HL-60 (cell line): ENCODE measurements at regions not wholly inside any gene's neighbourhood (a gene's known extent, or its start where the extent isn't known, plus 50 kb on each side); places are given as distances from the start of the nearest gene placed in this dataset.
"Not testable (repeated sequence)": the region's sequence is repeated elsewhere in the genome, so short reads cannot be mapped to it uniquely, and the experiment has no call there.

Experiments
- DNase-seq, 2 experiments: peaks; one replicate each; pipeline ENCODE4 v3.0.0-alpha.2; 2010 to 2020; ENCODE audit warnings: low read depth in 1 of 2, low spot score in 1 of 2
- H3K27ac ChIP-seq: fragments of 250-450 bp; sonication (Bioruptor Pico); replicated peaks from 2 replicates; pipeline ENCODE4 v1.5.1; 2020; ENCODE audit warnings: mild to moderate bottlenecking, moderate library complexity
- H3K27me3 ChIP-seq: fragments of 250-450 bp; sonication (Bioruptor Pico); 2 replicates; pipeline ENCODE4 v1.5.1; 2021; ENCODE audit warnings: mild to moderate bottlenecking, moderate library complexity; ENCODE audit not compliant: insufficient read depth, poor library complexity, severe bottlenecking
- H3K4me3 ChIP-seq: replicated peaks from 2 replicates; pipeline ENCODE4 v1.5.1; 2011; ENCODE audit warnings: mild to moderate bottlenecking, control low read depth, low read length; ENCODE audit not compliant: insufficient read depth

DNA sequence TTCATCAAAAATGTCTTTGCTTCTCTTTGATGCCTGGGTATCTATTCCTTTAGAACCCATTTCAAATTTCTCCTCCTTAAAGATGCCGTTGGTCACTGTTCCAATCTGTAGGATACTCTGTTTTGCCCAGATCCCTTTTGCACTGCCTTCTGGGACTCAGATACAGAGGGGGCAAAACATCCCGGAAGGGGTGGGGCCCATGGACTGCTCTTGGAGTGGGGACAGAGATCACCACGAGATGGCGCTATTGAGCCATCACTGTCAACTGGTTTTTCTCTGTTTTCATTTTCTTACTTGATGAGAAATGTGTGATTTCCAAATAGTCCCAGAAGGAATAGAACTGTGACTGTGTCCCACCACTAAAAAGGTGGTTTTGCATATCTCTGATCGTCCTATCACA is 151.8 kb downstream of the NPIPA7 start:
- not testable (repeated sequence) for H3K27ac ChIP-seq, DNase-seq, H3K4me3 ChIP-seq, H3K27me3 ChIP-seq

DNA sequence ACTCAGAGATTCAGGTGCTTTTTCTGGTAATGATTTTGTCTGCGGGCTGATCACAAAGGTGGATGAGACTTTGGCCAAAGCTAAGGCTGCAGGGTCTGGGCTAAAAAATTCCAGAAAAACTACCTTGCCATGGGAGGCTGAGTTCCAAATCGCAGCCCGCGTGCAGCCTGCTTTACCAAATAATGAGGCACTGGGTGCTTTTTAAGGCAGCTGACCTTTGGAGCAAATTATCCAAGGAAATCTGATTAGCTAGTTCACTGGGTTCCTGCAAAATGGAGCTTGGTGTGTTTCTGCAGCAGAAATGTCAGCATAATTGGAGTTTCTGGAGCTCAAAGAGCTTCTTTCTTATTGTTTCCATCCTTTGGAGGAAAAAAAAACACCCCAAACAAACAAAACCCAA is 156.6 kb downstream of the NPIPA7 start:
- H3K27ac ChIP-seq, H3K4me3 ChIP-seq, DNase-seq, H3K27me3 ChIP-seq: not testable (repeated sequence)

DNA sequence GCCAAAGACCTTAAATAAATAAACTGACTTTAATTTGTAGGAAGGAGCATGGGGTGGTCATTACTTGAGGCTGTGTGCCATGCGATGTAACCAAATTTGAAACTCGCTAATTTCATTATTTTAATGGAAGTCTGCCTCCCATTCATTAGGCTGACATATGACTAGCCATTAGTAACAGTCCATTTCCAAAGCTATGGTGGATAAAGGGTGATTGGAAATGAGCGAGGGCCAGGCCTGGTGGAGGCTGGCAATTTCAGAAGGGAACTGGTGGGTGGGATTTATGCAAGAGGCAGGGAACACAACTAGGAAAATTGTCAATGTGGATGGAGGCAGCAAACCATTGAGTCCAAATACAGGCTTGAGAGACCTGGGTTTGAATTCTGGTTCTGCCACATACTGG is 157.2 kb downstream of the NPIPA7 start:
- H3K27me3 ChIP-seq, H3K4me3 ChIP-seq, DNase-seq, H3K27ac ChIP-seq: not testable (repeated sequence)

DNA sequence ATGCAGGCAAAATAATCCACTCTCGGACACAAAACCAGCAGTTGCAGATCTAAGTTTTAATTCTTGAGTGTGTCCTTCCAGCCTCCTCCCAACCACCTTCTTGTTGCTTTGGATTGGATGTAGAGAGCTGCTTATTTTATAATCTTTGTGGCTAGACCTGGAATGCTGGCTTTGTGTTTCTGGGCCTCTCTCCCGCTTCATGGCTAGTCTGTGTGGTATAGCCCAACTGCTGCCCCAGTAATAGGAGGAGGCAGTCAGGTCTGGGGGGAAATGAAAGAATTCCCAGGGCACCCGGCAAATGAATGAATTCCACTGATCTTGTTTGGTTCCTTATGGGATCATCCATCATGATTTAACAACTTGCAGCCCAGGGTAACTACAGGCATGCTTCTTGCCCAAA is 170.8 kb downstream of the NPIPA7 start:
- H3K27me3 ChIP-seq, H3K27ac ChIP-seq, DNase-seq, H3K4me3 ChIP-seq: not testable (repeated sequence)

DNA sequence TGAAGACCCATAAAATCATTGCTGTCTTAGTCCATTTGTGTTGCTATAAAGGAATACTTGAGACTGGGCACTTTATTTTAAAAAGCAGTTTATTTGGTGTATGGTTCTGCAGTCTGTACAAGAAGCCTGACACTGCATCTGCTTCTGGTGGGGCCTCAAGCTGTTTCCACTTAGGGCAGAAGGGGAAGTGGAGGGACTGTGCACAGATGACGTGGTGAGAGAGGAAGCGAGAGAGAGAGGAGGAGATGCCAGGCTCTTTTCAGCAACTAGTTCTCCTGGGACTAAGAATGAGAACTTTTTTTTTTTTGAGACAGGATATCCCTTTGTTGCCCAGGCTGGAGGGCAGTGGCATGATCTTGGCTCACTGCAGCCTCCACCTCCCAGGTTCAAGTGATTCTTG is 171.9 kb downstream of the NPIPA7 start:
- DNase-seq, H3K27ac ChIP-seq, H3K4me3 ChIP-seq, H3K27me3 ChIP-seq: not testable (repeated sequence)

DNA sequence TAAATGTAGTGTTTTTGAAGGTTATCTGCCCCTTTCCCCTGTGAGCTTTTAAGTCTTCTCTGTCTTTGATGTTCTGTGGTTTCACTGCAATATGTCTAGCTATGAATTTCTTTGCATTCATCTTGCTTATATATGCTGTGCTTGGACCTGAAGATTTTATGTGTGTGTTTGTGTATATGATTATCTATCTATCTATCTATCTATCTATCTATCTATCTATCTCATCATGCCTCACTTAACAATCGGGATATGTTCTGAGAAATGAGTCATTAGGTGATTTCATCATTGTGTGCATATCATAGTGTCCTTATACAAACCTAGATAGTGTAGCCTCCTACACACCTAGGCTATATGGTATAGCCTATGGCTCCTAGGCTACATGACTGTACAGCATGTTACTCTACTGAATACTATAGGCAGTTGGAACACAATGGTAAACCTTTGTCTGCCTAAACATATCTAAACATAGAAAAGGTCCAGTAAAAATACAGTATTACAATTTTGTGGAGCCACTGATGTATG is 173.9 kb downstream of the NPIPA7 start:
- H3K27me3 ChIP-seq, H3K27ac ChIP-seq, DNase-seq, H3K4me3 ChIP-seq: not testable (repeated sequence)

DNA sequence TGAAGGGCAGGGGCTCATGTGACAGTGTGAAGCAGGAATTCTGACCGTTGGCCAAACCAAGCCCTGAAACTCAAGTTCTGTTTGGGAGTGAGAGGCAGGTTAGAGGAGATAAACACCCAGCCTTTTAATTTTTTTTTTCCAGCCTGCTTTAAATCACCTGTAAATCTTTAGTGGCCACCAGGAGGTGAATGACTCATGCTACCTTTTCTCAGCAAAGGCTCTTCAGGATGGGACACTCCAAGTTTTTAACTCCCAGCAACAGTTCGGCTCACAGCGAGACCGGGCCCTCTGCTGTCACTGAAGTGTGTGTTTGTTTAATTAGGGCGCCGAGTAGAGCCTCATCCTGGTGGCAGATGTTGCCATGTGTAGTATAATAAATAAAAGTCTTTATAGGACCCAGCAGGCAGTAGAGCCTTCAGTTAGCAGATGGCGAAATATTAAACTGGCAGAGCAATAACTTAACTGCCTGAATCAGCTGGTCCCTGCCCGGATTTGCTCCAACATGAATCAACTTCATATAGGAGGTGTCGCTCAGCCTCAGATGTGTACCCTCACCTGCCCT is 180.3 kb downstream of the NPIPA7 start:
- not testable (repeated sequence) for H3K4me3 ChIP-seq, DNase-seq, H3K27ac ChIP-seq, H3K27me3 ChIP-seq

DNA sequence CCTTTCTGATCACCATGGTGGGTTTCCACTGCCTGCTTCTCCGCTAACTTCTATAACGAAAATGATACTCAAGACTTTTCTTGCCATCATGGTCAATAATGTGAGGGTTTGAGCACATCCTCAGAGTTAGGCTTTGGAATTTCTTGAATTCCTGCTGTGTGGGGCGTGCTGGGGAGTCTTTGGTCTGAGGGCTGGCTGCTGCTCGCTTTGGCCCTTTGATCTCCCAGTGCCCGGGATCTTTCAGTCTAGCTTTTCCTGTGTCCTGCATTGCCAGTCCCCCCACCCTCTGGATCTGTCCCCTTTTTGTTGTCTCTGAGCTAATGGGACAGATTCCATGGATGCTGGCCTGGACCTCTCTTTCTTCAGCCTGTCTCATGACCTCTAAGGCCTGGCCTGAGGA is 182.6 kb downstream of the NPIPA7 start:
- H3K27ac ChIP-seq, H3K27me3 ChIP-seq, H3K4me3 ChIP-seq, DNase-seq: not testable (repeated sequence)

DNA sequence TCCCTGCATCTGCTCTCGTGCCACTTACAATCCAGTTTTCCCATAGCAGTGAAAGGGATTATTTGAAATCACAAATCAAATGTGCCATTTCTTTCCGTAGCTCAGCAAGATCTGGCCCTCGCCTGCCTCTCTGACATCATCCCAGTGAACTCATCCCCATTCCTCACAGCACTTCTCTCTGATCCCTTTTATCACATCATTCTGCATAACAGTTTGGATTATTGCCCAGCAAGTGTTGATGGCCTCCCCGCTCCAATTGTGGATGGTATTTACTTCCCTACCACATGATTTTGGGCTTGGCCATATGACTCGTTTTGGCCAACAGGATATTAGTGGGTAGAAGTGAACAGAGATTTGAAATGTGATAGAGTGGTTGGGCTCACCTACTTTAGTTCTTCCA is 185.0 kb downstream of the NPIPA7 start:
- not testable (repeated sequence) for H3K4me3 ChIP-seq, H3K27ac ChIP-seq, DNase-seq, H3K27me3 ChIP-seq

DNA sequence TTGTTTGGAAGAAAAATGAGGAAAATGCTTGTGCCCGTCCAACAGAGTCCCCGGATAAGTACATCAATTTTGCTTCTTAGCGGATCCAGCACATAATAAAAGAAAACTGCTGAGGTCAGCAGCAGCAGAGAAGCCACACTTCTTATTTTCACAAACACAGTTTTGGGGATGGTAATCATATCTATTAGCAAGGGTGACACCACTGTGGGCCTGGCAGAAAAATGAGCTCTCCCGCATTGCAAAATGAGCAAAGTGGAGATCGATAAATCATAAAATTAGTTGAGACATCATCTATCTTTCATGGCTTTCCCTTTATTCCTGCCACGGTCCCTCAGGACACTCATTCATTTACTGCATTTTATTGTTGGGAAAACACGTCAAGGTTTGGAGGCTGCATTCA is 186.4 kb downstream of the NPIPA7 start:
- not testable (repeated sequence) for H3K27me3 ChIP-seq, DNase-seq, H3K4me3 ChIP-seq, H3K27ac ChIP-seq

DNA sequence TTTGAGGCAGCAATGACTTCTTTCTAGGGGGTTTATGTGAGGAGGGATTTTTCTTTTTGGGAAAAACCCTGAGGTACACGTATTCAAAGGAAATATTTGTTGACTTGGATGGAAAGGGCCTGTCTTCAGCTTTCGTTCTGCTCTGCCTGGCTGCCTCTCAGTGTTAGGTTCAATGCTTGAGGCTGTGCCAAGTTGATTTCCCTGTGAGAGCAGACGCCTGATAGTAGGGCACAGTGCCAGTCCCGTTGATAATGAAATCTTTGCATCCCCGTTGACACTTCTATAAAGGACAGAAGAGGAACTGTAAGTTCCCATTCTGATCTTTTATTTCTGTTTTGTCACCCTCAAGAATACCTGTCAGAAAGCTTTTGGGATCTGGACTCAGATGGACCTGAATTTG is 191.1 kb downstream of the NPIPA7 start:
- not testable (repeated sequence) for DNase-seq, H3K27me3 ChIP-seq, H3K4me3 ChIP-seq

DNA sequence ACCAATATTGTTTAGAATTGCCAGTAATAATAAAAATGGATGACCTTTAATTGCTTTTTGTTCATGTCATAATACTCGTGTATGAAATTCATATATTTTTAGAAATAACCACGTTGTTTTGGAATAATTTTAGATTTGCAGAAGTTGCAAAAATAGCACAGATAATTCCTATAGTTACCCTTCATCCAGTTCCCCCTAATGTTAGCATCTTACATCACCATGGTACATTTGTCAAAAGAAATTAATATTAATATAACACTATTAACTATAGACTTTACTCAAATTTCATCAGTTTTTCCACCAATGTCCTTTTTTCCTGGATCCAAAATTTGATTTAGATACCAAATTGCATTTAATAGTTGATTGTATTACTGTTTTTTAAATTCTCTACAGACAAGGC is 191.9 kb downstream of the NPIPA7 start:
- not testable (repeated sequence) for H3K27me3 ChIP-seq, H3K4me3 ChIP-seq, DNase-seq, H3K27ac ChIP-seq

More for the DNA sequence above, 191.1 kb downstream of the NPIPA7 start:
- H3K27ac ChIP-seq = not testable (repeated sequence)

DNA sequence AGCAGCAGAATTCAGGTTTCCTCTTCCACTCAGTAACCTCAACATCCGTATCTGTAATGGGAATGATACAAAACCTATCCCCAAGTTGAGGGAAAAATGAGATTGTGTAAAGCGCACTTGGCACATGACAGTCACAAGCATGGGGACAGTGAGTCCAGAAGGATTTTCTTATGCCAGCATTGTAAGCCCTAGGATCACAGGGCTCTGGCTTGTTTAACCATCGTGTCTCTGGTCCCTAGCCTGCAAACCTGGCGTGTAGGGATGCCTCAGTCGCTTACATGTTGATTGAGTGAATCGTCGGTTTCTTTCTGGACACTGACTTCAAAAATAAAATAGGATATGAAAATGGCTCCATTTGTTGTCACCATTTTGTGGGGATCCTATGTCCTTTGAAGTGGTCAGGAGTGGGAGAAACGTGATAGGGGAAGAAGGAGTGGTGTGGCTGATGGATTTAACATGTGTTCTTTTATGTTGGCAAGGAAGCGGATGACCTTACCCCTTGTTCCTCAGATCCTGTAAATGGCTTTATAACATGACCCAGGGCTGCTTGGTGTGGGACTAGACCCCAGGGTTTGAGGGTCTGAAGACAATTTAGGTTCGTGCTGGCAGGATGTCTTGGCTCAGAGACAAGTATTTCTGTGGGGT is 193.3 kb downstream of the NPIPA7 start:
- DNase-seq, H3K4me3 ChIP-seq, H3K27ac ChIP-seq, H3K27me3 ChIP-seq: not testable (repeated sequence)

DNA sequence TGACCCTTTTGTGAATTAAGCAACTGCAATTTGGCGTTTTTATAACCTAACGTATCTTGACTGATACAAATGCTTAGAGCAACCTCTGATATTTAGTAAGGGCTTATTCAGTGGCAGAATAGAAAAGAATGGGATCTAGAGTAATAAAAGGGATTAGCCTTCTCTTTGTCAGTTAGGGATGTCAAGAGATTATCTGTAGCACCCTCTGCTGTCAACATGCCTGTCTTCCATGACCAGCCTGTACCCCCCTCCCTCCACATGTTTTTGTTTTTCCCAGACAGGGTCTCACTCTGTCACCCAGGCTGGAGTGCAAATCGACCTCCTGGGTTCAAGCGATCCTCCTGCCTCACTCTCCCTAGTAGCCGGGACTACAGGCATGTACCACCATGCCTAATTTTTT is 198.1 kb downstream of the NPIPA7 start:
- DNase-seq, H3K27me3 ChIP-seq, H3K4me3 ChIP-seq, H3K27ac ChIP-seq: not testable (repeated sequence)
